ENCODE measurements at regions not wholly inside any gene's neighbourhood (a gene's known extent, or its start where the extent isn't known, plus 50 kb on each side); places are given as distances from the start of the nearest gene placed in this dataset.

DNA sequence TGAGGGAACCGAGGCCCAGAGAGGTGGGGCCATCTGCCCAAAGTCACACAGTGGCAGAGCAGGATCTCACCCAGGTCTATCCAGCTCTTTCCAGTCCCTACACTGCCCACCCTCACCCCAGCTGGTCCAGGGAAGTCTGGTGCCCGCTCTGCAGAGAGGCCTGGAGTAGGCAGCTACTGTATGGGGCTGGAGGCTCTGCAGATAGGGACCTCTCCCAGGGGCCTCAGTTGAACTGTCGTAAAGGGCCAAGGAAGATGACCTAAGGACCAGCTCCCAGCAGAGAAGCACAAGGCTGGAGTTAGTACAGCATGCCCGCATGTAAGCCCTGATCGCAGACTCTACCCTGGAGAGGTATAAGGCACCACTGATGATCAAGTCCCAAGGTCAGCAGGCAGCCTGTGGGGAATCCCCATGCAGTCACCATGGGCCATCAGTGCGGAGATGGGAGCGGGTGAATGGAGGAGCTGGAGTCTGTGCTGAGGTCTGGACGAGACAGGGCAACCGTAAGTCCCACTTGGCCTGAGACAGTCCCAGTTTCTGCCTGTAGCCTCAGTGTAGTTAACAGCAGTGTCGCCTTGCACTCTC is 320.2 kb downstream of the MATN1 start:
- TF ChIP-seq POLR2A (IDR thresholded peaks at IDR 0.05) (no peak), EP300 (IDR thresholded peaks at IDR 0.05) (no peak)

All from ovary (tissue), 1 donor.